ENCODE measurements at regions not wholly inside any gene's neighbourhood (a gene's known extent, or its start where the extent isn't known, plus 50 kb on each side); places are given as distances from the start of the nearest gene placed in this dataset.

DNA sequence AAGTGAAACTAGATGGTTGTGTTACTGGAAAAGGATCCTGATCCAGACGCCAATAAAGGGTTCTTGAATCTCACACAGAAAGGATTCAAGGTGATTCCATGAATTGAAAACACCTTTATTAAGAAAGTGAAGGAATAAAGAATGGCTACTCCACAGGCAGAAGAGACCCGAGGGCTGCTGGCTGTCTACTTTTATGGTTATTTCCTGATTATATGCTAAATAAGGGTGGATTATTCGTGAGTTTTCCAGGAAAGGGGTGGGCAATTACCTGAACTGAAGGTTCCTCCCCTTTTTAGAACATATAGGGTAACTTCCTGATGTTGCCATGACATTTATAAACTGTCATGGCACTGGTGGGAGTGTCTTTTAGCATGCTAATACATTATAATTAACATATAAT lies 50.9 kb upstream of the WARS2 start:
- H3K4me3 Mint-ChIP-seq = no peak overlapping the region
- ATAC-seq (ENCODE audit: poor library complexity) = no peak
- Histone ChIP-seq H3K27me3 (ENCODE audit: control insufficient read depth in 1 of 2, insufficient read depth in 2 of 2, low read length in 2 of 2) (no peaks in the 10 kb centered on the region), H3K4me1 (ENCODE audit: insufficient read depth, low read length) (no peaks in the 10 kb centered on the region), H3K36me3 (ENCODE audit: insufficient read depth, low read length) (no peaks in the 10 kb centered on the region), H3K27ac (ENCODE audit: low read depth in 1 of 2, low read length in 2 of 2) (no peak overlapping the region), H3K4me3 (ENCODE audit: low read length) (no peak overlapping the region), H3K9me3 (ENCODE audit: control insufficient read depth in 1 of 2, insufficient read depth in 1 of 2, low read length in 2 of 2) (peaks cover 0 to 5% of the 10 kb centered on the region in 2 experiments)
- H3K27me3 Mint-ChIP-seq = no peaks in the 10 kb centered on the region
- intact Hi-C loops (cut with DNase I, micrococcal nuclease) = no loop called here
- no peak overlapping the region for H3K27ac Mint-ChIP-seq
- ChIA-PET CTCF (no interaction called here), POLR2A (no interaction called here)
- H3K36me3 Mint-ChIP-seq (ENCODE audit: low read depth) = peaks cover 72% of the 10 kb centered on the region
- TF ChIP-seq, protein P1, sequence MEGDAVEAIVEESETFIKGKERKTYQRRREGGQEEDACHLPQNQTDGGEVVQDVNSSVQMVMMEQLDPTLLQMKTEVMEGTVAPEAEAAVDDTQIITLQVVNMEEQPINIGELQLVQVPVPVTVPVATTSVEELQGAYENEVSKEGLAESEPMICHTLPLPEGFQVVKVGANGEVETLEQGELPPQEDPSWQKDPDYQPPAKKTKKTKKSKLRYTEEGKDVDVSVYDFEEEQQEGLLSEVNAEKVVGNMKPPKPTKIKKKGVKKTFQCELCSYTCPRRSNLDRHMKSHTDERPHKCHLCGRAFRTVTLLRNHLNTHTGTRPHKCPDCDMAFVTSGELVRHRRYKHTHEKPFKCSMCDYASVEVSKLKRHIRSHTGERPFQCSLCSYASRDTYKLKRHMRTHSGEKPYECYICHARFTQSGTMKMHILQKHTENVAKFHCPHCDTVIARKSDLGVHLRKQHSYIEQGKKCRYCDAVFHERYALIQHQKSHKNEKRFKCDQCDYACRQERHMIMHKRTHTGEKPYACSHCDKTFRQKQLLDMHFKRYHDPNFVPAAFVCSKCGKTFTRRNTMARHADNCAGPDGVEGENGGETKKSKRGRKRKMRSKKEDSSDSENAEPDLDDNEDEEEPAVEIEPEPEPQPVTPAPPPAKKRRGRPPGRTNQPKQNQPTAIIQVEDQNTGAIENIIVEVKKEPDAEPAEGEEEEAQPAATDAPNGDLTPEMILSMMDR (IDR thresholded peaks at IDR 0.05) = no peak
- no peak for DNase-seq
- H3K9me3 Mint-ChIP-seq = peaks cover 10% of the 10 kb centered on the region
- H3K4me1 Mint-ChIP-seq (ENCODE audit: low read depth) = no peaks in the 10 kb centered on the region

DNA sequence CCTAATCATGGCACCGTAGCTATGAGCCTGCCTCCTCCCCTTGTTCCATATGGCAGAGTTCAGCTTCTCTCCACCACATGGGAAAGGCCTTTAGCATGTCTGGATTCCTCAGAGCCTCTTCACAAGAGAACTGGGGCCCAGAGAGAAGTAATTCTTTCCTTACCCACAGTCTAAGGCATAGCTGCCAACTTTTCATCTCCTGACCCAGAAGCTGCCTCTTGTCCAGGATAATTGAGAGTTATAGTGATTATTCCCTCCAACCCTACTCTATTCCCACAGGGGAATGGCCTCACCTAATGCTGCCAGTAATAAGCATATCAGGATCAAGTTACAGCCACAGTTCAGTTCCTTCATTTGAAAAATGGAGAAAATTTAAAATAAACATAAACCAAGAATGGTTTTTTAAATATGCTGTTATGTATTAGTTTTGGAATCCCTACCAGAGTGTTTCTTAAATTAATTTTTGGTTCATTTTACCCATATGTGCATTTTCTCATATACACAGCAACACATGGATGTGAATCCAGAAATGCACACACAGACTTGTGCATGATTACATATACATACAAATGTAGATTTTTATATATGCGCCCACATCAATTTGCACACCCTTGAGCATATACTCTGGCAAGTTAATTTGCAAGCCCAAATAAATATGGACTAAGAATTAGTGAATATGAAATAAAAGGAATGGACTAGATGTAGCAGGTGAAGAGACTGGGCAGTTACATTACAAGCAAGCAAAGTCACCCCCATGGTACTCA lies 63.9 kb upstream of the WARS2 start:
- H3K4me1 Mint-ChIP-seq (ENCODE audit: low read depth) = no peaks in the 10 kb centered on the region
- peaks cover 8% of the 10 kb centered on the region for H3K9me3 Mint-ChIP-seq
- no peaks in the 10 kb centered on the region for H3K27me3 Mint-ChIP-seq
- peaks cover 0 to 3% of the 10 kb centered on the region in 2 experiments for H3K9me3 ChIP-seq (ENCODE audit: control insufficient read depth in 1 of 2, insufficient read depth in 1 of 2, low read length in 2 of 2)
- no peak overlapping the region for H3K27ac Mint-ChIP-seq
- CTCF ChIA-PET = no interaction called here
- no peak overlapping the region for H3K4me3 Mint-ChIP-seq
- H3K27me3 ChIP-seq (ENCODE audit: control insufficient read depth in 1 of 2, insufficient read depth in 2 of 2, low read length in 2 of 2) = no peaks in the 10 kb centered on the region
- H3K4me3 ChIP-seq (ENCODE audit: low read length) = no peak overlapping the region
- TF ChIP-seq, protein P1 (IDR thresholded peaks at IDR 0.05) = no peak
- H3K36me3 Mint-ChIP-seq (ENCODE audit: low read depth) = peaks cover 45% of the 10 kb centered on the region
- intact Hi-C loops (cut with DNase I, micrococcal nuclease) = no loop called here
- ATAC-seq (ENCODE audit: poor library complexity) (no peak), DNase-seq (no peak)
- POLR2A ChIA-PET = no interaction called here
- no peaks in the 10 kb centered on the region for H3K4me1 ChIP-seq (ENCODE audit: insufficient read depth, low read length)
- H3K36me3 ChIP-seq (ENCODE audit: insufficient read depth, low read length) = no peaks in the 10 kb centered on the region
- no peak overlapping the region for H3K27ac ChIP-seq (ENCODE audit: low read depth in 1 of 2, low read length in 2 of 2)

DNA sequence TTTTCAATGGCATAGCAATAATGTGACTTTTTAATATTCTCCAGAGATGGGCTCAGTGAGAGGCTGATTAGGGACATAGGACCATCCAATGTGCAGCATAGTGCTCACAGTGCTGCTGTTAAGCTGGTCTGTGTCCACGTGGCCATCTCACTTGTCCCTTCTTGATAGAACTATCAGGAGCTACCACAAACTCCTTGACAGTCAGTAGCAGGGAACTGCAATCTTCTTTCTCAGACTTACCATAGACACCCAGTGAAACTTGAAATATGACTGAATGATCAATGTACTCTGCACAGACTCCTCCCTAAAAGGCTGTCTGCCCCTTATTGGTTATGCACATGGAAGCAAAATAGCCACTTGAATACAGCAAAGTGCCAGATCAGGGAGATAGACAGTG lies 64.5 kb upstream of the WARS2 start:
- Histone ChIP-seq H3K27ac (ENCODE audit: low read depth in 1 of 2, low read length in 2 of 2) (no peak overlapping the region), H3K27me3 (ENCODE audit: control insufficient read depth in 1 of 2, insufficient read depth in 2 of 2, low read length in 2 of 2) (no peaks in the 10 kb centered on the region), H3K36me3 (ENCODE audit: insufficient read depth, low read length) (no peaks in the 10 kb centered on the region), H3K4me1 (ENCODE audit: insufficient read depth, low read length) (no peaks in the 10 kb centered on the region), H3K4me3 (ENCODE audit: low read length) (no peak overlapping the region), H3K9me3 (ENCODE audit: control insufficient read depth in 1 of 2, insufficient read depth in 1 of 2, low read length in 2 of 2) (peaks cover 0 to 2% of the 10 kb centered on the region in 2 experiments)
- TF ChIP-seq, protein P1 (IDR thresholded peaks at IDR 0.05) = no peak
- Mint-ChIP-seq H3K4me1 (ENCODE audit: low read depth) (no peaks in the 10 kb centered on the region), H3K4me3 (no peak overlapping the region), H3K9me3 (peaks cover 8% of the 10 kb centered on the region), H3K27ac (no peak overlapping the region), H3K27me3 (no peaks in the 10 kb centered on the region), H3K36me3 (ENCODE audit: low read depth) (peaks cover 40% of the 10 kb centered on the region)
- DNase-seq = no peak
- ATAC-seq (ENCODE audit: poor library complexity) = no peak
- CTCF ChIA-PET = no interaction called here
- intact Hi-C loops (cut with DNase I, micrococcal nuclease) = no loop called here
- POLR2A ChIA-PET = no interaction called here
